A549 (cell line): ENCODE measurements at regions not wholly inside any gene's neighbourhood (a gene's known extent, or its start where the extent isn't known, plus 50 kb on each side); places are given as distances from the start of the nearest gene placed in this dataset.

Experiments used
- ATAC-seq, 2 experiments: fragments of 200-7000 bp in 1 of 2; fragments of >200 bp in 1 of 2; cut with Nextera tagmentation in 1 of 2; cut with Tn5 transposase in 1 of 2; 3 replicates each; pipeline versions ENCODE4 v1.8.0 to v1.9.1; 2018 to 2020; ENCODE audit warnings: mild to moderate bottlenecking in 1 of 2, moderate library complexity in 1 of 2
- CTCF ChIA-PET: fragments of 300-600 bp; sonication (Branson Sonifier 250); formaldehyde crosslinking; extraction: SDS; loops from one replicate; lab custom pipeline; 2021; ENCODE audit warnings: antibody characterized with exemption, inconsistent platforms; lab: Yijun Ruan, JAX
- POLR2A ChIA-PET: fragments of 350-600 bp; formaldehyde crosslinking; extraction: SDS; loops from one replicate; lab custom pipeline; 2021; ENCODE audit warnings: antibody characterized with exemption, inconsistent platforms; lab: Yijun Ruan, JAX
- DNase-seq, 2 experiments: peaks; one replicate each; pipeline versions ENCODE4 v3.0.0 to v3.0.0-alpha.2; 2011 to 2016; ENCODE audit warnings: low read depth in 1 of 2, low spot score in 1 of 2
- FAIRE-seq: peaks from 2 replicates; lab custom pipeline; 2011; peaks lifted over from hg19 to GRCh38; lab: Jason Lieb, UNC
- H3K27ac ChIP-seq, 2 experiments: fragments of >200 bp; sonication (Bioruptor Twin); formaldehyde crosslinking; 3 replicates each; pipeline ENCODE4 v1.5.1; 2016 to 2017
- H3K4me1 ChIP-seq: fragments of >200 bp; sonication (Bioruptor Twin); formaldehyde crosslinking; 3 replicates; pipeline ENCODE4 v1.6.1; 2016
- H3K4me2 ChIP-seq: fragments of >200 bp; sonication (Bioruptor Twin); formaldehyde crosslinking; 3 replicates; pipeline ENCODE4 v1.6.1; 2016
- H3K4me3 ChIP-seq: fragments of >200 bp; sonication (Bioruptor Twin); formaldehyde crosslinking; 3 replicates; pipeline ENCODE4 v1.5.1; 2016
- H3K9me3 ChIP-seq: fragments of >200 bp; sonication (Bioruptor Twin); formaldehyde crosslinking; 3 replicates; pipeline ENCODE4 v1.6.1; 2016
- BCL3 ChIP-seq: fragments of >200 bp; sonication (Bioruptor Twin); formaldehyde crosslinking; IDR thresholded peaks from 3 replicates; pipeline ENCODE4 v1.6.1; 2016
- CBX2 ChIP-seq: fragments of 200-600 bp; sonication (generic); IDR thresholded peaks from 2 replicates; pipeline ENCODE4 v1.6.1; 2016; ENCODE audit warnings: low read depth, mild to moderate bottlenecking, borderline replicate concordance
- CBX8 ChIP-seq: fragments of 200-600 bp; sonication (generic); IDR thresholded peaks from 2 replicates; pipeline ENCODE4 v1.6.1; 2016
- EHF ChIP-seq: fragments of 250-450 bp; sonication (Bioruptor Pico); IDR thresholded peaks from 2 replicates; pipeline ENCODE4 v1.5.0; 2020; ENCODE audit warnings: mild to moderate bottlenecking
- ELK1 ChIP-seq: fragments of 150-350 bp; IDR thresholded peaks from 2 replicates; pipeline ENCODE4 v1.6.1; 2014; ENCODE audit warnings: low read depth, mild to moderate bottlenecking, low read length
- EP300 ChIP-seq, 2 experiments: fragments of >200 bp; sonication (Bioruptor Twin); formaldehyde crosslinking; IDR thresholded peaks; 2 replicates in 1 of 2; 3 replicates in 1 of 2; pipeline ENCODE4 v1.6.1; 2016 to 2017
- ESRRA ChIP-seq: fragments of 150-350 bp; IDR thresholded peaks from 2 replicates; pipeline ENCODE4 v1.6.1; 2014; ENCODE audit warnings: mild to moderate bottlenecking, low read length, borderline replicate concordance
- FOSB ChIP-seq: fragments of 250-450 bp; sonication (Bioruptor Pico); IDR thresholded peaks from 2 replicates; pipeline ENCODE4 v1.5.0; 2020; ENCODE audit warnings: mild to moderate bottlenecking, moderate library complexity
- FOSL2 ChIP-seq, 2 experiments: fragments of 450-650 bp in 1 of 2; fragments of >200 bp in 1 of 2; sonication (Bioruptor Twin) in 1 of 2; formaldehyde crosslinking; IDR thresholded peaks; 2 replicates each; pipeline versions ENCODE4 v1.5.0 to v1.6.1; 2016 to 2020; ENCODE audit warnings: mild to moderate bottlenecking in 1 of 2, moderate library complexity in 1 of 2
- GATA3 ChIP-seq: IDR thresholded peaks from 2 replicates; pipeline ENCODE4 v1.6.1; 2012; ENCODE audit warnings: borderline replicate concordance
- HOXA7 ChIP-seq: fragments of 250-450 bp; sonication (Bioruptor Pico); IDR thresholded peaks from 2 replicates; pipeline ENCODE4 v1.5.0; 2020; ENCODE audit warnings: mild to moderate bottlenecking, moderate library complexity
- HOXB13 ChIP-seq: fragments of 250-450 bp; sonication (Bioruptor Pico); IDR thresholded peaks from 2 replicates; pipeline ENCODE4 v1.5.0; 2020; ENCODE audit warnings: low read depth, mild to moderate bottlenecking, moderate library complexity
- KDM1A ChIP-seq: fragments of 200-600 bp; sonication (generic); IDR thresholded peaks from 2 replicates; pipeline ENCODE4 v1.6.1; 2016; ENCODE audit warnings: low read depth, mild to moderate bottlenecking
- KDM5A ChIP-seq: fragments of 200-600 bp; sonication (generic); IDR thresholded peaks from 2 replicates; pipeline ENCODE4 v1.6.1; 2016; ENCODE audit warnings: antibody characterized with exemption, mild to moderate bottlenecking
- MAFK ChIP-seq: fragments of 450-650 bp; IDR thresholded peaks from 2 replicates; pipeline ENCODE4 v1.6.1; 2014; ENCODE audit not compliant: partially characterized antibody
- MAZ ChIP-seq: fragments of 150-350 bp; IDR thresholded peaks from 2 replicates; pipeline ENCODE4 v1.6.1; 2014; ENCODE audit warnings: antibody characterized with exemption, low read depth, low read length, borderline replicate concordance
- NFE2L2 ChIP-seq: fragments of 150-350 bp; conservative IDR thresholded peaks from 2 replicates; pipeline ENCODE4 v1.6.1; 2014; ENCODE audit warnings: low read length
- NR3C1 ChIP-seq: fragments of >200 bp; sonication (Bioruptor Twin); formaldehyde crosslinking; IDR thresholded peaks from 3 replicates; pipeline ENCODE4 v1.6.1; 2017
- PHF8 ChIP-seq: fragments of 200-600 bp; sonication (generic); IDR thresholded peaks from 2 replicates; pipeline ENCODE4 v1.6.1; 2016; ENCODE audit warnings: low read depth, mild to moderate bottlenecking, antibody characterized with exemption, moderate library complexity, borderline replicate concordance
- RAD21 ChIP-seq, 2 experiments: fragments of >200 bp in 1 of 2; sonication (Bioruptor Twin) in 1 of 2; formaldehyde crosslinking in 1 of 2; IDR thresholded peaks in 1 of 2; conservative IDR thresholded peaks in 1 of 2; 2 replicates in 1 of 2; 3 replicates in 1 of 2; pipeline ENCODE4 v1.6.1; 2012 to 2018; ENCODE audit warnings: inconsistent platforms in 1 of 2
- RARB ChIP-seq: fragments of 250-450 bp; sonication (Bioruptor Pico); IDR thresholded peaks from 2 replicates; pipeline ENCODE4 v1.8.0; 2021; ENCODE audit warnings: mild to moderate bottlenecking, moderate library complexity
- SREBF2 ChIP-seq: fragments of 450-650 bp; IDR thresholded peaks from 2 replicates; pipeline ENCODE4 v1.6.1; 2014; ENCODE audit warnings: mild to moderate bottlenecking, moderate library complexity
- TFCP2L1 ChIP-seq: fragments of 250-450 bp; sonication (Bioruptor Pico); IDR thresholded peaks from 2 replicates; pipeline ENCODE4 v1.5.0; 2021; ENCODE audit warnings: mild to moderate bottlenecking
- TP53 ChIP-seq: fragments of 250-450 bp; sonication (Bioruptor Pico); IDR thresholded peaks from 2 replicates; pipeline ENCODE4 v1.5.0; 2021; ENCODE audit warnings: mild to moderate bottlenecking, moderate library complexity
- ZFP36 ChIP-seq: fragments of 450-650 bp; IDR thresholded peaks from 2 replicates; pipeline ENCODE4 v1.6.1; 2014; ENCODE audit warnings: borderline replicate concordance; ENCODE audit not compliant: partially characterized antibody
- ZNF302 ChIP-seq: fragments of 250-450 bp; sonication (Bioruptor Pico); IDR thresholded peaks from 2 replicates; pipeline ENCODE4 v1.9.0; 2021; ENCODE audit warnings: inconsistent platforms, mild to moderate bottlenecking, moderate library complexity
- WGBS: methylation state at CpG from one replicate; pipeline ENCODE4 v1.1.6; 2017; ENCODE audit errors: missing lambda C conversion rate; 5-methylcytosine and 5-hydroxymethylcytosine counted together
- TF ChIP-seq, protein P1 (sequence below): fragments of 250-450 bp; sonication (Bioruptor Pico); IDR thresholded peaks from 2 replicates; pipeline ENCODE4 v1.5.0; 2020; ENCODE audit warnings: low read depth, mild to moderate bottlenecking, moderate library complexity
- TF ChIP-seq, protein P2 (sequence below): IDR thresholded peaks from 2 replicates; pipeline ENCODE4 v1.6.1; 2012; ENCODE audit warnings: low read depth, borderline replicate concordance
- TF ChIP-seq, protein P3 (sequence below): IDR thresholded peaks from 2 replicates; pipeline ENCODE4 v1.6.1; 2012
- TF ChIP-seq, protein P4 (sequence below): fragments of 450-650 bp; IDR thresholded peaks from 2 replicates; pipeline ENCODE4 v1.6.1; 2014; ENCODE audit warnings: antibody characterized with exemption
- TF ChIP-seq, protein P5 (sequence below): fragments of >200 bp; sonication (Bioruptor Twin); formaldehyde crosslinking; IDR thresholded peaks from 2 replicates; pipeline ENCODE4 v1.6.1; 2016

GRCh38 chr6:44614396-44614795, 226.9 kb downstream of the CDC5L start:
- ChIA-PET CTCF (interaction anchor here (0.9 to 1.1 kb wide), 3 partner anchors 21 to 139 kb away, joined by 3 to 5 read pairs (median 3); no protein-coding TSS in a partner anchor), POLR2A (no interaction called here)
- Histone ChIP-seq H3K4me3 (no peak overlapping the region), H3K27ac (no peak overlapping the region), H3K9me3 (no peaks in the 10 kb centered on the region), H3K4me2 (no peak overlapping the region), H3K4me1 (no peaks in the 10 kb centered on the region)
- TF ChIP-seq, protein P1, sequence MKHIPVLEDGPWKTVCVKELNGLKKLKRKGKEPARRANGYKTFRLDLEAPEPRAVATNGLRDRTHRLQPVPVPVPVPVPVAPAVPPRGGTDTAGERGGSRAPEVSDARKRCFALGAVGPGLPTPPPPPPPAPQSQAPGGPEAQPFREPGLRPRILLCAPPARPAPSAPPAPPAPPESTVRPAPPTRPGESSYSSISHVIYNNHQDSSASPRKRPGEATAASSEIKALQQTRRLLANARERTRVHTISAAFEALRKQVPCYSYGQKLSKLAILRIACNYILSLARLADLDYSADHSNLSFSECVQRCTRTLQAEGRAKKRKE (CRISPR knock-in tag): no peak
- TF ChIP-seq CBX2 (no peak), KDM1A (no peak), HOXA7 (no peak), RARB (CRISPR knock-in tag) (no peak), ZNF302 (CRISPR knock-in tag) (no peak), ELK1 (no peak), GATA3 (no peak), BCL3 (no peak), CBX8 (no peak), TP53 (no peak), ZFP36 (no peak), HOXB13 (CRISPR knock-in tag) (no peak), PHF8 (no peak)
- TF ChIP-seq, protein P2, sequence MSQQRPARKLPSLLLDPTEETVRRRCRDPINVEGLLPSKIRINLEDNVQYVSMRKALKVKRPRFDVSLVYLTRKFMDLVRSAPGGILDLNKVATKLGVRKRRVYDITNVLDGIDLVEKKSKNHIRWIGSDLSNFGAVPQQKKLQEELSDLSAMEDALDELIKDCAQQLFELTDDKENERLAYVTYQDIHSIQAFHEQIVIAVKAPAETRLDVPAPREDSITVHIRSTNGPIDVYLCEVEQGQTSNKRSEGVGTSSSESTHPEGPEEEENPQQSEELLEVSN: no peak
- TF ChIP-seq, protein P3, sequence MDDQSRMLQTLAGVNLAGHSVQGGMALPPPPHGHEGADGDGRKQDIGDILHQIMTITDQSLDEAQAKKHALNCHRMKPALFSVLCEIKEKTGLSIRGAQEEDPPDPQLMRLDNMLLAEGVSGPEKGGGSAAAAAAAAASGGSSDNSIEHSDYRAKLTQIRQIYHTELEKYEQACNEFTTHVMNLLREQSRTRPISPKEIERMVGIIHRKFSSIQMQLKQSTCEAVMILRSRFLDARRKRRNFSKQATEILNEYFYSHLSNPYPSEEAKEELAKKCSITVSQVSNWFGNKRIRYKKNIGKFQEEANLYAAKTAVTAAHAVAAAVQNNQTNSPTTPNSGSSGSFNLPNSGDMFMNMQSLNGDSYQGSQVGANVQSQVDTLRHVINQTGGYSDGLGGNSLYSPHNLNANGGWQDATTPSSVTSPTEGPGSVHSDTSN: no peak
- FAIRE-seq (no peak), ATAC-seq (no peak), DNase-seq (no peak)
- WGBS: 65% methylated on average over 3 of the region's 3 CpGs

GRCh38 chr6:44615621-44616020, 228.1 kb downstream of the CDC5L start:
- TF ChIP-seq ZFP36 (no peak), ZNF302 (CRISPR knock-in tag) (no peak), FOSB (CRISPR knock-in tag) (no peak), RAD21 (conservative IDR thresholded peaks at IDR 0.05 in 1 of 2, IDR thresholded peaks at IDR 0.05 in 1 of 2) (no peak), ESRRA (no peak), KDM5A (no peak), MAFK (no peak), MAZ (no peak), TFCP2L1 (CRISPR knock-in tag) (no peak), SREBF2 (no peak), PHF8 (no peak), HOXA7 (no peak), NR3C1 (no peak), EHF (no peak), FOSL2 (IDR thresholded peaks at IDR 0.05) (no peak), FOSL2 (CRISPR knock-in tag; IDR thresholded peaks at IDR 0.05) (no peak), EP300 (IDR thresholded peaks at IDR 0.05) (no peak), NFE2L2 (no peak)
- TF ChIP-seq, protein P4, sequence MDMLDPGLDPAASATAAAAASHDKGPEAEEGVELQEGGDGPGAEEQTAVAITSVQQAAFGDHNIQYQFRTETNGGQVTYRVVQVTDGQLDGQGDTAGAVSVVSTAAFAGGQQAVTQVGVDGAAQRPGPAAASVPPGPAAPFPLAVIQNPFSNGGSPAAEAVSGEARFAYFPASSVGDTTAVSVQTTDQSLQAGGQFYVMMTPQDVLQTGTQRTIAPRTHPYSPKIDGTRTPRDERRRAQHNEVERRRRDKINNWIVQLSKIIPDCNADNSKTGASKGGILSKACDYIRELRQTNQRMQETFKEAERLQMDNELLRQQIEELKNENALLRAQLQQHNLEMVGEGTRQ: no peak
- TF ChIP-seq, protein P5, sequence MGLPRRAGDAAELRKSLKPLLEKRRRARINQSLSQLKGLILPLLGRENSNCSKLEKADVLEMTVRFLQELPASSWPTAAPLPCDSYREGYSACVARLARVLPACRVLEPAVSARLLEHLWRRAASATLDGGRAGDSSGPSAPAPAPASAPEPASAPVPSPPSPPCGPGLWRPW: no peak
- TF ChIP-seq, protein P1 (CRISPR knock-in tag): no peak
- FAIRE-seq: no peak
- Histone ChIP-seq H3K4me2 (no peak overlapping the region), H3K4me1 (no peaks in the 10 kb centered on the region), H3K27ac (no peak overlapping the region), H3K4me3 (no peak overlapping the region), H3K9me3 (no peaks in the 10 kb centered on the region)
- ChIA-PET POLR2A (no interaction called here), CTCF (no interaction called here)
- ATAC-seq: no peak
- WGBS: 14% methylated on average over 3 of the region's 3 CpGs
- DNase-seq: no peak
